GM12878 (cell line): ENCODE measurements at regions not wholly inside any gene's neighbourhood (a gene's known extent, or its start where the extent isn't known, plus 50 kb on each side); places are given as distances from the start of the nearest gene placed in this dataset.

Experiments
- ATAC-seq: fragments of 200-7000 bp; cut with Tn5 transposase; 3 replicates; pipeline ENCODE4 v1.9.1; 2020; ENCODE audit warnings: mild to moderate bottlenecking, moderate library complexity
- BruUV-seq: library from RNA; stranded (reverse); fragments of 400-500 nt; replicated peaks from 2 replicates; lab custom pipeline; 2021; lab: Mats Ljungman, UMichigan
- CTCF ChIA-PET: fragments of 300-600 bp; sonication (Branson Sonifier 250); formaldehyde crosslinking; extraction: SDS; loops from one replicate; lab custom pipeline; 2021; ENCODE audit warnings: inconsistent platforms; lab: Yijun Ruan, JAX
- POLR2A ChIA-PET: fragments of 350-600 bp; formaldehyde crosslinking; extraction: SDS; loops from one replicate; lab custom pipeline; 2021; ENCODE audit warnings: inconsistent platforms; lab: Charles Lee
- RAD21 ChIA-PET: fragments of 300-600 bp; sonication (Branson Sonifier 250); formaldehyde crosslinking; loops from one replicate; lab custom pipeline; 2023; ENCODE audit warnings: antibody characterized with exemption; ENCODE audit not compliant: unreplicated experiment; lab: Charles Lee
- SMC1A ChIA-PET: fragments of 300-600 bp; sonication (Branson Sonifier 250); formaldehyde crosslinking; loops from one replicate; lab custom pipeline; 2023; ENCODE audit not compliant: unreplicated experiment, uncharacterized antibody; lab: Charles Lee
- DNase-seq: peaks from one replicate; pipeline ENCODE4 v3.0.0-alpha.2; 2011; ENCODE audit warnings: low read depth, low spot score
- FAIRE-seq: peaks from 3 replicates; lab custom pipeline; 2011; peaks lifted over from hg19 to GRCh38; lab: Jason Lieb, UNC
- H2AFZ ChIP-seq: 2 replicates; pipeline ENCODE4 v1.6.0; 2011; ENCODE audit warnings: low read depth, low read length, control low read depth; ENCODE audit not compliant: control insufficient read depth
- H3K27ac ChIP-seq: 2 replicates; pipeline ENCODE4 v1.5.1; 2011; ENCODE audit warnings: control low read depth; ENCODE audit not compliant: control insufficient read depth, insufficient read depth
- H3K27me3 ChIP-seq, 2 experiments: replicated peaks in 1 of 2; 2 replicates each; pipeline versions ENCODE4 v1.6.0 to v1.6.1; 2011; ENCODE audit warnings: low read length in 1 of 2; ENCODE audit not compliant: control insufficient read depth in 2 of 2, insufficient read depth in 2 of 2
- H3K36me3 ChIP-seq, 2 experiments: 2 replicates each; pipeline ENCODE4 v1.5.1; 2011; ENCODE audit warnings: low read length in 1 of 2; ENCODE audit not compliant: control insufficient read depth in 2 of 2, insufficient read depth in 2 of 2
- H3K4me1 ChIP-seq: 2 replicates; pipeline ENCODE4 v1.6.1; 2011; ENCODE audit warnings: mild to moderate bottlenecking, low read length, moderate library complexity, mixed read lengths; ENCODE audit not compliant: control insufficient read depth, insufficient read depth
- H3K4me2 ChIP-seq: 2 replicates; pipeline ENCODE4 v1.6.0; 2011; ENCODE audit warnings: control low read depth; ENCODE audit not compliant: control insufficient read depth, insufficient read depth
- H3K4me3 ChIP-seq: fragments of 200-600 bp; sonication (generic); 2 replicates; pipeline ENCODE4 v1.5.1; 2016
- H3K79me2 ChIP-seq: 2 replicates; pipeline ENCODE4 v1.6.0; 2011; ENCODE audit warnings: low read length; ENCODE audit not compliant: control insufficient read depth, insufficient read depth
- H3K9ac ChIP-seq: 2 replicates; pipeline ENCODE4 v1.8.0; 2011; ENCODE audit warnings: low read length, control low read depth, mixed read lengths; ENCODE audit not compliant: control insufficient read depth, insufficient read depth
- H3K9me3 ChIP-seq: replicated peaks from 3 replicates; pipeline ENCODE4 v1.5.1; 2011; ENCODE audit warnings: mild to moderate bottlenecking, low read length; ENCODE audit not compliant: control insufficient read depth, insufficient read depth
- H4K20me1 ChIP-seq: 2 replicates; pipeline ENCODE4 v1.6.0; 2011; ENCODE audit not compliant: control insufficient read depth, insufficient read depth
- BHLHE40 ChIP-seq, 2 experiments: fragments of 450-650 bp in 1 of 2; IDR thresholded peaks; 2 replicates each; pipeline ENCODE4 v1.6.1; 2011 to 2017; ENCODE audit warnings: low read depth in 2 of 2, borderline replicate concordance in 1 of 2, improper control_type of control experiment in 1 of 2, low read length in 1 of 2, mild to moderate bottlenecking in 1 of 2
- CEBPB ChIP-seq, 2 experiments: fragments of 150-350 bp in 1 of 2; IDR thresholded peaks; 2 replicates each; pipeline ENCODE4 v1.6.1; 2012 to 2014; ENCODE audit warnings: low read depth in 2 of 2, low read length in 2 of 2, borderline replicate concordance in 1 of 2, inconsistent platforms in 1 of 2
- CREB1 ChIP-seq: IDR thresholded peaks from 2 replicates; pipeline ENCODE4 v1.6.1; 2012; ENCODE audit warnings: low read depth, mild to moderate bottlenecking, inconsistent platforms
- EZH2 ChIP-seq: IDR thresholded peaks from 2 replicates; pipeline ENCODE4 v1.6.1; 2012; ENCODE audit warnings: low read depth, mild to moderate bottlenecking, control low read depth, inconsistent platforms, low read length, borderline replicate concordance; ENCODE audit not compliant: control insufficient read depth
- HDGF ChIP-seq: fragments of 450-650 bp; IDR thresholded peaks from 2 replicates; pipeline ENCODE4 v1.6.1; 2016; ENCODE audit warnings: antibody characterized with exemption
- POLR2AphosphoS5 ChIP-seq: IDR thresholded peaks from 2 replicates; pipeline ENCODE4 v1.6.1; 2011; ENCODE audit warnings: mild to moderate bottlenecking, low read length, inconsistent platforms
- POU2F2 ChIP-seq: IDR thresholded peaks from 3 replicates; pipeline ENCODE4 v1.6.1; 2011; ENCODE audit warnings: low read depth, mild to moderate bottlenecking, low read length, borderline replicate concordance
- RELA ChIP-seq: fragments of 450-650 bp; IDR thresholded peaks from 2 replicates; pipeline ENCODE4 v1.8.0; 2014; ENCODE audit warnings: borderline replicate concordance; ENCODE audit not compliant: partially characterized antibody
- RFX5 ChIP-seq: IDR thresholded peaks from 2 replicates; pipeline ENCODE4 v1.6.1; 2011; ENCODE audit warnings: low read depth, low read length, improper control_type of control experiment
- STAT1 ChIP-seq: fragments of 450-650 bp; conservative IDR thresholded peaks from 2 replicates; pipeline ENCODE4 v1.6.1; 2014; ENCODE audit warnings: antibody characterized with exemption, mild to moderate bottlenecking
- WGBS: methylation state at CpG from one replicate; pipeline ENCODE4 v1.1.6; 2016; ENCODE audit warnings: low lambda C conversion rate; ENCODE audit not compliant: insufficient replicate concordance, insufficient coverage; ENCODE audit errors: missing lambda C conversion rate; 5-methylcytosine and 5-hydroxymethylcytosine counted together
- in situ Hi-C: fragments of 300-500 bp; cut with MboI; formaldehyde crosslinking; loops from 9 replicates; pipeline ENCODE4 v1.14.3; 2018; ENCODE audit warnings: mixed read lengths
- intact Hi-C: fragments of 100-400 bp; cut with micrococcal nuclease; formaldehyde crosslinking; loops from one replicate; pipeline ENCODE4 v1.14.2; 2022; ENCODE audit not compliant: unreplicated experiment
- TF ChIP-seq, protein P1 (sequence below): fragments of 150-350 bp; IDR thresholded peaks from 2 replicates; pipeline ENCODE4 v1.6.1; 2016; ENCODE audit warnings: low read depth, low read length
- TF ChIP-seq, protein P2 (sequence below), 3 experiments: IDR thresholded peaks in 2 of 3; conservative IDR thresholded peaks in 1 of 3; 2 replicates each; pipeline ENCODE4 v1.5.1; 2011; ENCODE audit warnings: low read depth in 3 of 3, low read length in 3 of 3, mild to moderate bottlenecking in 3 of 3, control low read depth in 2 of 3, moderate library complexity in 2 of 3, inconsistent platforms in 1 of 3, mixed read lengths in 1 of 3; ENCODE audit not compliant: control insufficient read depth in 2 of 3, insufficient read depth in 1 of 3; ENCODE audit errors: extremely low read depth in 1 of 3
- TF ChIP-seq, protein P3 (sequence below): fragments of 450-650 bp; IDR thresholded peaks from 2 replicates; pipeline ENCODE4 v1.6.1; 2016; ENCODE audit warnings: mild to moderate bottlenecking

DNA sequence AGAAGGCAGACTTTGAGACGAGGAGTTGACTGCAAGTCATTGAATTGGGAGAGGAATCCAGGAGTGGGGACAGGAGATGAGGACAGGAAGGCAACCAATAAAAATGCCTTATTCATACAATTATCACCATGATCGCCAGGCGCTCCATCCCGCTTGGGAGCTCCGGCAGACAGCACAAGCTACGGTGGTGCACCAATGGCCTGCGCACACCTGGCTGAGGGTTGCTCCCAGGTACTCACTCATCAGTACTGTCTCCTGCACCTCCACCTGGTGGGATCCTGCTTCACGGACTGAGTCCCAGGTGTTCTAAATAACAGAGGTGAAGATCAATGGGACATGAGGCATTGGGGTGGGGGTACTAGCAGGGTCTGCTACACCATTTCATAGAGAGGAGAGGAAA, 160.0 kb upstream of the TNRC6C start:
- ATAC-seq (no peak), FAIRE-seq (no peak), DNase-seq (no peak)
- Histone ChIP-seq H3K79me2 (no peaks in the 10 kb centered on the region), H3K27me3 (peaks cover 0 to 2% of the 10 kb centered on the region in 2 experiments; a peak in 1 of 4 replicates), H3K4me2 (no peak overlapping the region), H2AFZ (no peak overlapping the region), H3K4me3 (no peak overlapping the region), H3K9ac (no peak overlapping the region), H4K20me1 (no peaks in the 10 kb centered on the region), H3K36me3 (no peaks in the 10 kb centered on the region), H3K4me1 (no peaks in the 10 kb centered on the region), H3K27ac (no peak overlapping the region), H3K9me3 (no peaks in the 10 kb centered on the region)
- TF ChIP-seq, protein P1, sequence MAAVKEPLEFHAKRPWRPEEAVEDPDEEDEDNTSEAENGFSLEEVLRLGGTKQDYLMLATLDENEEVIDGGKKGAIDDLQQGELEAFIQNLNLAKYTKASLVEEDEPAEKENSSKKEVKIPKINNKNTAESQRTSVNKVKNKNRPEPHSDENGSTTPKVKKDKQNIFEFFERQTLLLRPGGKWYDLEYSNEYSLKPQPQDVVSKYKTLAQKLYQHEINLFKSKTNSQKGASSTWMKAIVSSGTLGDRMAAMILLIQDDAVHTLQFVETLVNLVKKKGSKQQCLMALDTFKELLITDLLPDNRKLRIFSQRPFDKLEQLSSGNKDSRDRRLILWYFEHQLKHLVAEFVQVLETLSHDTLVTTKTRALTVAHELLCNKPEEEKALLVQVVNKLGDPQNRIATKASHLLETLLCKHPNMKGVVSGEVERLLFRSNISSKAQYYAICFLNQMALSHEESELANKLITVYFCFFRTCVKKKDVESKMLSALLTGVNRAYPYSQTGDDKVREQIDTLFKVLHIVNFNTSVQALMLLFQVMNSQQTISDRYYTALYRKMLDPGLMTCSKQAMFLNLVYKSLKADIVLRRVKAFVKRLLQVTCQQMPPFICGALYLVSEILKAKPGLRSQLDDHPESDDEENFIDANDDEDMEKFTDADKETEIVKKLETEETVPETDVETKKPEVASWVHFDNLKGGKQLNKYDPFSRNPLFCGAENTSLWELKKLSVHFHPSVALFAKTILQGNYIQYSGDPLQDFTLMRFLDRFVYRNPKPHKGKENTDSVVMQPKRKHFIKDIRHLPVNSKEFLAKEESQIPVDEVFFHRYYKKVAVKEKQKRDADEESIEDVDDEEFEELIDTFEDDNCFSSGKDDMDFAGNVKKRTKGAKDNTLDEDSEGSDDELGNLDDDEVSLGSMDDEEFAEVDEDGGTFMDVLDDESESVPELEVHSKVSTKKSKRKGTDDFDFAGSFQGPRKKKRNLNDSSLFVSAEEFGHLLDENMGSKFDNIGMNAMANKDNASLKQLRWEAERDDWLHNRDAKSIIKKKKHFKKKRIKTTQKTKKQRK = no peak
- TF ChIP-seq EZH2 (no peak), RELA (no peak), HDGF (no peak), CEBPB (IDR thresholded peaks at IDR 0.05; ENCODE audit: borderline replicate concordance in 1 of 2, low read depth in 2 of 2, low read length in 2 of 2) (no peak), RFX5 (no peak), POU2F2 (no peak), CREB1 (no peak), BHLHE40 (IDR thresholded peaks at IDR 0.05; ENCODE audit: borderline replicate concordance in 1 of 2, low read depth in 2 of 2, low read length in 1 of 2) (no peak), POLR2AphosphoS5 (no peak), STAT1 (no peak)
- TF ChIP-seq, protein P2, sequence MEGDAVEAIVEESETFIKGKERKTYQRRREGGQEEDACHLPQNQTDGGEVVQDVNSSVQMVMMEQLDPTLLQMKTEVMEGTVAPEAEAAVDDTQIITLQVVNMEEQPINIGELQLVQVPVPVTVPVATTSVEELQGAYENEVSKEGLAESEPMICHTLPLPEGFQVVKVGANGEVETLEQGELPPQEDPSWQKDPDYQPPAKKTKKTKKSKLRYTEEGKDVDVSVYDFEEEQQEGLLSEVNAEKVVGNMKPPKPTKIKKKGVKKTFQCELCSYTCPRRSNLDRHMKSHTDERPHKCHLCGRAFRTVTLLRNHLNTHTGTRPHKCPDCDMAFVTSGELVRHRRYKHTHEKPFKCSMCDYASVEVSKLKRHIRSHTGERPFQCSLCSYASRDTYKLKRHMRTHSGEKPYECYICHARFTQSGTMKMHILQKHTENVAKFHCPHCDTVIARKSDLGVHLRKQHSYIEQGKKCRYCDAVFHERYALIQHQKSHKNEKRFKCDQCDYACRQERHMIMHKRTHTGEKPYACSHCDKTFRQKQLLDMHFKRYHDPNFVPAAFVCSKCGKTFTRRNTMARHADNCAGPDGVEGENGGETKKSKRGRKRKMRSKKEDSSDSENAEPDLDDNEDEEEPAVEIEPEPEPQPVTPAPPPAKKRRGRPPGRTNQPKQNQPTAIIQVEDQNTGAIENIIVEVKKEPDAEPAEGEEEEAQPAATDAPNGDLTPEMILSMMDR (IDR thresholded peaks at IDR 0.05 in 2 of 3, conservative IDR thresholded peaks at IDR 0.05 in 1 of 3; ENCODE audit: control insufficient read depth in 2 of 3, extremely low read depth in 1 of 3, insufficient read depth in 1 of 3, low read depth in 3 of 3, low read length in 3 of 3) = no peak
- TF ChIP-seq, protein P3, sequence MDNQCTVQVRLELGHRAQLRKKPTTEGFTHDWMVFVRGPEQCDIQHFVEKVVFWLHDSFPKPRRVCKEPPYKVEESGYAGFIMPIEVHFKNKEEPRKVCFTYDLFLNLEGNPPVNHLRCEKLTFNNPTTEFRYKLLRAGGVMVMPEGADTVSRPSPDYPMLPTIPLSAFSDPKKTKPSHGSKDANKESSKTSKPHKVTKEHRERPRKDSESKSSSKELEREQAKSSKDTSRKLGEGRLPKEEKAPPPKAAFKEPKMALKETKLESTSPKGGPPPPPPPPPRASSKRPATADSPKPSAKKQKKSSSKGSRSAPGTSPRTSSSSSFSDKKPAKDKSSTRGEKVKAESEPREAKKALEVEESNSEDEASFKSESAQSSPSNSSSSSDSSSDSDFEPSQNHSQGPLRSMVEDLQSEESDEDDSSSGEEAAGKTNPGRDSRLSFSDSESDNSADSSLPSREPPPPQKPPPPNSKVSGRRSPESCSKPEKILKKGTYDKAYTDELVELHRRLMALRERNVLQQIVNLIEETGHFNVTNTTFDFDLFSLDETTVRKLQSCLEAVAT = no peak
- in situ Hi-C loops = no loop called here
- BruUV-seq = no TSS peak
- intact Hi-C loops = no loop called here
- ChIA-PET SMC1A (interaction anchor here (1.4 kb wide), 1 partner anchor 36 kb away, joined by 4 read pairs; no protein-coding TSS in a partner anchor), CTCF (interaction anchor here (0.6 to 1.0 kb wide), 2 partner anchors 142 to 216 kb away, joined by 3 read pairs; no protein-coding TSS in a partner anchor), RAD21 (no interaction called here), POLR2A (no interaction called here)
- WGBS = 74% methylated on average over 8 of the region's 8 CpGs
